Vagina (tissue), 2 donors: ENCODE measurements at regions not wholly inside any gene's neighbourhood (a gene's known extent, or its start where the extent isn't known, plus 50 kb on each side); places are given as distances from the start of the nearest gene placed in this dataset.
"Not testable (repeated sequence)": the region's sequence is repeated elsewhere in the genome, so short reads cannot be mapped to it uniquely, and the experiment has no call there.

Experiments used
- DNase-seq, 2 donors: peaks; one replicate each; pipeline ENCODE4 v3.0.0-alpha.2; 2017; ENCODE audit errors: extremely low spot score in 2 of 2
- H3K27ac ChIP-seq: fragments of 200-600 bp; sonication (generic); one replicate; pipeline ENCODE4 v1.5.1; 2019
- H3K27me3 ChIP-seq: fragments of 200-600 bp; sonication (generic); one replicate; pipeline ENCODE4 v1.5.1; 2019
- H3K36me3 ChIP-seq, 2 donors: fragments of 200-600 bp; sonication (generic); one replicate each; pipeline ENCODE4 v1.5.1; 2017 to 2019
- H3K4me1 ChIP-seq: fragments of 200-600 bp; sonication (generic); one replicate; pipeline ENCODE4 v1.5.1; 2019
- H3K4me3 ChIP-seq, 2 donors: fragments of 200-600 bp; sonication (generic); 1 replicate in 1 of 2; 2 replicates in 1 of 2; pipeline ENCODE4 v1.5.1; 2016 to 2019
- H3K9me3 ChIP-seq: fragments of 200-600 bp; sonication (generic); one replicate; pipeline ENCODE4 v1.5.1; 2019
- POLR2A ChIP-seq, 2 donors: fragments of 450-650 bp; IDR thresholded peaks; one replicate each; pipeline ENCODE4 v1.6.1; 2017; ENCODE audit warnings: antibody characterized with exemption in 2 of 2, mild to moderate bottlenecking in 2 of 2, moderate library complexity in 2 of 2
- POLR2AphosphoS5 ChIP-seq, 2 donors: sonication (generic); formaldehyde crosslinking; IDR thresholded peaks; one replicate each; pipeline ENCODE4 v1.9.0; 2017; ENCODE audit warnings: antibody characterized with exemption in 2 of 2, mild to moderate bottlenecking in 2 of 2, low read depth in 1 of 2; ENCODE audit not compliant: insufficient read depth in 1 of 2
- intact Hi-C: fragments of 100-400 bp; cut with DNase I; formaldehyde crosslinking; loops from one replicate; pipeline ENCODE4 v1.15.1; 2023
- TF ChIP-seq, protein P1 (sequence below), 3 experiments: fragments of 450-650 bp in 2 of 3; fragments of 200-600 bp in 1 of 3; sonication (generic) in 1 of 3; IDR thresholded peaks; one replicate each; pipeline ENCODE4 v1.5.1; 2017 to 2019; ENCODE audit warnings: antibody characterized with exemption in 3 of 3, mild to moderate bottlenecking in 2 of 3, moderate library complexity in 2 of 3

DNA sequence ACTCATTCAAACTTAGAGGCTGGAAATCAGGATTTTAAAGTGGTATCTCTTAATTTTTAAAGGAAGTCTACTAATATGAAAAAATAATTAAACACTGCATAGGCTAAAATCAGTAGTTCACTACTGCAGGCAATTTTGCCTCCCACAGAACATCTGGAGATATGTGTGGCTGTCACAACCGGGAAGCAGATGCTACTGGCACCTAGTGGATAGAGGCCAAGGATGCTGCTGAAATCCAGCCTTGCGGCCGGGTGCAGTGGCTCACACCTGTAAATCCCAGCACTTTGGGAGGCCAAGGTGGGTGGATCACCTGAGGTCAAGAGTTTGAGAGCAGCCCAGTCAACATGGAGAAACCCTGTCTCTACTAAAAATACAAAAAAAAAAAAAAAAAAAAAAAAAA is 473.9 kb downstream of the XYLT1 start:
- no peaks in the 10 kb centered on the region for H3K27me3 ChIP-seq
- no peaks in the 10 kb centered on the region for H3K36me3 ChIP-seq
- H3K9me3 ChIP-seq: no peaks in the 10 kb centered on the region
- TF ChIP-seq, protein P1, sequence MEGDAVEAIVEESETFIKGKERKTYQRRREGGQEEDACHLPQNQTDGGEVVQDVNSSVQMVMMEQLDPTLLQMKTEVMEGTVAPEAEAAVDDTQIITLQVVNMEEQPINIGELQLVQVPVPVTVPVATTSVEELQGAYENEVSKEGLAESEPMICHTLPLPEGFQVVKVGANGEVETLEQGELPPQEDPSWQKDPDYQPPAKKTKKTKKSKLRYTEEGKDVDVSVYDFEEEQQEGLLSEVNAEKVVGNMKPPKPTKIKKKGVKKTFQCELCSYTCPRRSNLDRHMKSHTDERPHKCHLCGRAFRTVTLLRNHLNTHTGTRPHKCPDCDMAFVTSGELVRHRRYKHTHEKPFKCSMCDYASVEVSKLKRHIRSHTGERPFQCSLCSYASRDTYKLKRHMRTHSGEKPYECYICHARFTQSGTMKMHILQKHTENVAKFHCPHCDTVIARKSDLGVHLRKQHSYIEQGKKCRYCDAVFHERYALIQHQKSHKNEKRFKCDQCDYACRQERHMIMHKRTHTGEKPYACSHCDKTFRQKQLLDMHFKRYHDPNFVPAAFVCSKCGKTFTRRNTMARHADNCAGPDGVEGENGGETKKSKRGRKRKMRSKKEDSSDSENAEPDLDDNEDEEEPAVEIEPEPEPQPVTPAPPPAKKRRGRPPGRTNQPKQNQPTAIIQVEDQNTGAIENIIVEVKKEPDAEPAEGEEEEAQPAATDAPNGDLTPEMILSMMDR (IDR thresholded peaks at IDR 0.05): no peak
- TF ChIP-seq POLR2A (IDR thresholded peaks at IDR 0.05) (no peak), POLR2AphosphoS5 (IDR thresholded peaks at IDR 0.05; ENCODE audit: insufficient read depth in 1 of 2, low read depth in 1 of 2) (no peak)
- intact Hi-C loops: no loop called here
- no peak for DNase-seq
- H3K4me1 ChIP-seq: no peaks in the 10 kb centered on the region
- no peak overlapping the region for H3K27ac ChIP-seq
- no peak overlapping the region for H3K4me3 ChIP-seq

DNA sequence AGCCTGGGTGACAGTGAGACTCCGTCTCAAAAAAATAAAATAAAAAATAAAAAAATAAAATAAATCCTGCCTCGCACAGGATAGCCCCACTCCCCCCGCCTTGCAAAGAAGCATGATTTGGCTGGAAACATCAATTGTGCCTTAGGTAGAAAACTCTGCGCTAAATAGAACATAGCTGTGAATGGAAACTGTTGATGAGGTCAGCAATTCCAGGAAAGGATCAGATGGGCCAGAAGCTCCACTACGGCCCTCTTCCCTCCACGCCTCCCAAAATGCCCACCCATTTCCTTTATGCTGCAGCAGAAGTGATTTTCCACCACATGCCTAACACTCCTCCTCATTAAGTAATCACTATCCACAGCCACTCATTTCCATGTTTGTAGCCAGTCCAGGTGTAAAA is 473.4 kb downstream of the XYLT1 start:
- Histone ChIP-seq H3K4me1 (no peaks in the 10 kb centered on the region), H3K36me3 (no peaks in the 10 kb centered on the region), H3K4me3 (no peak overlapping the region), H3K27me3 (no peaks in the 10 kb centered on the region), H3K27ac (no peak overlapping the region), H3K9me3 (no peaks in the 10 kb centered on the region)
- DNase-seq: no peak
- TF ChIP-seq POLR2AphosphoS5 (IDR thresholded peaks at IDR 0.05; ENCODE audit: insufficient read depth in 1 of 2, low read depth in 1 of 2) (no peak), POLR2A (IDR thresholded peaks at IDR 0.05) (no peak)
- TF ChIP-seq, protein P1 (IDR thresholded peaks at IDR 0.05): no peak
- intact Hi-C loops: no loop called here

DNA sequence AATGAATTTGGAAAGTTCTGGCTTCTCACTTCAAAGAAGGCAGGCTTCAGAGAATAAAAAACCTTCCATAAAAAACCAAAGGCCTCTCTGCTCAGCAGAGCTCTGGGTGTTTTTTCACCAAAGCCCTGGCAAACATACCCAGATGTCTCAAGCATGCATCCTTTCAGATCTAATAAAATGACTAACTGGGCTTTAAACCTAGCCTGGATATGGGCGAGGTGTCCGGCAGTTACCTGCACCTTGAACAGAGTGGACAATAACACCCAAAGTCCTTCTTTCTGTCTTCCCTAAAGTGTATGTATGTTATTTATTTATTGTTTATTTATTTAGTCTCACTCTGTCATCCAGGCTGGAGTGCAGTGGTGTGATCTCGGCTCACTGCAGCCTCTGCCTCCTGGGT is 469.3 kb downstream of the XYLT1 start:
- Histone ChIP-seq H3K36me3 (no peaks in the 10 kb centered on the region), H3K4me1 (no peaks in the 10 kb centered on the region), H3K4me3 (no peak overlapping the region), H3K27me3 (no peaks in the 10 kb centered on the region), H3K9me3 (no peaks in the 10 kb centered on the region), H3K27ac (no peak overlapping the region)
- TF ChIP-seq POLR2AphosphoS5 (IDR thresholded peaks at IDR 0.05; ENCODE audit: insufficient read depth in 1 of 2, low read depth in 1 of 2): no peak
- TF ChIP-seq, protein P1 (IDR thresholded peaks at IDR 0.05): no peak
- TF ChIP-seq POLR2A (IDR thresholded peaks at IDR 0.05): no peak
- intact Hi-C loops: no loop called here
- no peak for DNase-seq

DNA sequence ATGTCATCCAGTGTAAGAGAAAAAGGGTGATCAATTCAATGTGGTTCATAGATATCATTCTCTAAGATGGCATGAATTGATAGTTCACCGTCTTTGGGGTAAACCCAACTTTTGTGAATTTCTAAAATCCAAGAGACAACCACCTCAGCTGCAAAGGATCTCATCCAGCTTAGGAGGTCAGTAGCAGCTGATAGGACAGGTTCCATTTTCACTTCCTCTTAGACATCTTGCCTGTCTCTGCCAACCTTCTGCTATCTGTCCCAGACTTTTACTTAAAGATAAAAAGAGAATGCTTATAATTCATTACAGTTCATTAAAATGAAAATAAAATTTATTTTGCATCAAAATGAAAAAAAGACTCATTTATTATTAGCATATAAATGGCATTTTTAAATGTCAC is 468.2 kb downstream of the XYLT1 start:
- H3K27me3 ChIP-seq: no peaks in the 10 kb centered on the region
- intact Hi-C loops: no loop called here
- no peaks in the 10 kb centered on the region for H3K36me3 ChIP-seq
- no peak overlapping the region for H3K27ac ChIP-seq
- no peaks in the 10 kb centered on the region for H3K9me3 ChIP-seq
- no peak for DNase-seq
- TF ChIP-seq, protein P1 (IDR thresholded peaks at IDR 0.05): no peak
- TF ChIP-seq POLR2A (IDR thresholded peaks at IDR 0.05) (no peak), POLR2AphosphoS5 (IDR thresholded peaks at IDR 0.05; ENCODE audit: insufficient read depth in 1 of 2, low read depth in 1 of 2) (no peak)
- no peak overlapping the region for H3K4me3 ChIP-seq
- H3K4me1 ChIP-seq: no peaks in the 10 kb centered on the region

DNA sequence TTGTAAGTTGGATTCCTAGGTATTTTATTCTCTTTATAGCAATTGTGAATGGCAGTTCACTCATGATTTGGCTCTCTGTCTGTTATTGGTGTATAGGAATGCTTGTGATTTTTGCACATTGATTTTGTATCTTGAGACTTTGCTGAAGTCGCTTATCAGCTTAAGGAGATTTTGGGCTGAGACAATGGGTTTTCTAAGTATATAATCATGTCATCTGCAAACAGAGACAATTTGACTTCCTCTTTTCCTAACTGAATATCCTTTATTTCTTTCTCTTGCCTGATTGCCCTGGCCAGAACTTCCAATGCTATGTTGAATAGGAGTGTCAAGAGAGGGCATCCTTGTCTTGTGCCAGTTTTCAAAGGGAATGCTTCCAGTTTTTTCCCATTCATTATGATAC is 464.8 kb downstream of the XYLT1 start:
- H3K4me3 ChIP-seq, DNase-seq, intact Hi-C loops, H3K4me1 ChIP-seq, H3K36me3 ChIP-seq, H3K27ac ChIP-seq, H3K27me3 ChIP-seq, H3K9me3 ChIP-seq: not testable (repeated sequence)

DNA sequence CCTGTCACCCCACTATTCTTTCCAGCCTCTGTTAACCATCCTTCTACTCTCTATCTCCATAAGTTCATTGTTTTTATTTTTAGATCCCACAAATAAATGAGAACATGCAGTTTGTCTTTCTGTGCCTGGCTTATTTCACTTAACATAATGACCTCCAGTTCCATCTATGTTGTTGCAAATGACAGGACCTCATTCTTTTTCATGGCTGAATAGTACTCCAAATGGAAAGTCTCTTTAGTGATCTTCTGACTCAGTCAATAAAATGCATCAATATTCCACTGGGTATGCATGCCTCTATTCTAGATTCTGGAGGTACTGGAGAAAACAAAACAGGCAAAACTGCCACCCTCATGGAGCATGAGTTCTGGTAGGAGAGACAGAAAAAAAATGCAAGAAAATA is 459.0 kb downstream of the XYLT1 start:
- intact Hi-C loops: no loop called here
- Histone ChIP-seq H3K36me3 (no peaks in the 10 kb centered on the region), H3K27me3 (no peaks in the 10 kb centered on the region), H3K27ac (no peak overlapping the region), H3K9me3 (no peaks in the 10 kb centered on the region), H3K4me3 (no peak overlapping the region), H3K4me1 (no peaks in the 10 kb centered on the region)
- DNase-seq: no peak
- TF ChIP-seq, protein P1 (IDR thresholded peaks at IDR 0.05): no peak
